ENCODE measurements at regions not wholly inside any gene's neighbourhood (a gene's known extent, or its start where the extent isn't known, plus 50 kb on each side); places are given as distances from the start of the nearest gene placed in this dataset.

DNA sequence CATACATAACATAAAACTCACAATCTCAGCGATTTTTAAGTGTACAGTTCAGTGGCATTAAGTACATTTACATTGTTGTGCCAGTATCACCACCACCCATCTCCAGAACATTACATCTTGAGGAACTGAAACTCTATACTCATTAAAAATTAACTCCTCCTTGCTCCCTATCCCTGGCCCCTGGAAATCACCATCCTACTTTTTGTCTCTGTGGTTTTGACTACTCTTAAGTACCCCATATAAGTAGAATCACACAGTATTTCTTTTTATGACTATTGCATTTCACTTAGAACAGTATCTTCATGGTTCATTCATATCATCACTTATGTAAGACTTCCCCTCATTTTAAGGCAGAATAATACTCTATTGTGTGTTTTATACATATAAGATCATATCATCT is 1108.1 kb downstream of the GRIK2 start:
- DNase-seq (ENCODE audit: low spot score), result no peak
- TF ChIP-seq, protein P1, sequence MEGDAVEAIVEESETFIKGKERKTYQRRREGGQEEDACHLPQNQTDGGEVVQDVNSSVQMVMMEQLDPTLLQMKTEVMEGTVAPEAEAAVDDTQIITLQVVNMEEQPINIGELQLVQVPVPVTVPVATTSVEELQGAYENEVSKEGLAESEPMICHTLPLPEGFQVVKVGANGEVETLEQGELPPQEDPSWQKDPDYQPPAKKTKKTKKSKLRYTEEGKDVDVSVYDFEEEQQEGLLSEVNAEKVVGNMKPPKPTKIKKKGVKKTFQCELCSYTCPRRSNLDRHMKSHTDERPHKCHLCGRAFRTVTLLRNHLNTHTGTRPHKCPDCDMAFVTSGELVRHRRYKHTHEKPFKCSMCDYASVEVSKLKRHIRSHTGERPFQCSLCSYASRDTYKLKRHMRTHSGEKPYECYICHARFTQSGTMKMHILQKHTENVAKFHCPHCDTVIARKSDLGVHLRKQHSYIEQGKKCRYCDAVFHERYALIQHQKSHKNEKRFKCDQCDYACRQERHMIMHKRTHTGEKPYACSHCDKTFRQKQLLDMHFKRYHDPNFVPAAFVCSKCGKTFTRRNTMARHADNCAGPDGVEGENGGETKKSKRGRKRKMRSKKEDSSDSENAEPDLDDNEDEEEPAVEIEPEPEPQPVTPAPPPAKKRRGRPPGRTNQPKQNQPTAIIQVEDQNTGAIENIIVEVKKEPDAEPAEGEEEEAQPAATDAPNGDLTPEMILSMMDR (IDR thresholded peaks at IDR 0.05; ENCODE audit: extremely low read depth, missing control alignments), result no peak

DNA sequence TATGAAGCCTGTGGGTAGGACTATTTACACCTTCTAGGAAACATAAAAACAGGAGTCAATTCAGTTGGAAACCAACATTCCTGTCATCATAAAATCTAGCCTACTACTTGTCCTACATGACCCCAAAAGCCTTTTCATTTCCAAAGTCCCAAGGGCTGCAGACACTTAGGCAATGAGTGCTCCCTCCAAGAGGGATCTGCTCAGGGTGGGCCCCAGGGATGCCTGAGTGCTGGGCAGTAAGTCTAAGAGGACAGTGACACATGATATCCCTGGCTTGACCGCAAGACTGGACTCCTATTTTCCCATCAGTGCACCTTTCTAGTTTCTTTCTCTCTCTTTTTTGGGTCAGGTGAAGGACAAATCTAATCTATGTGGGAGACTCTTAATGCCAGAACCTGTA is 1101.3 kb downstream of the GRIK2 start:
- TF ChIP-seq, protein P1 (IDR thresholded peaks at IDR 0.05; ENCODE audit: extremely low read depth, missing control alignments), result no peak
- DNase-seq (ENCODE audit: low spot score), result no peak

DNA sequence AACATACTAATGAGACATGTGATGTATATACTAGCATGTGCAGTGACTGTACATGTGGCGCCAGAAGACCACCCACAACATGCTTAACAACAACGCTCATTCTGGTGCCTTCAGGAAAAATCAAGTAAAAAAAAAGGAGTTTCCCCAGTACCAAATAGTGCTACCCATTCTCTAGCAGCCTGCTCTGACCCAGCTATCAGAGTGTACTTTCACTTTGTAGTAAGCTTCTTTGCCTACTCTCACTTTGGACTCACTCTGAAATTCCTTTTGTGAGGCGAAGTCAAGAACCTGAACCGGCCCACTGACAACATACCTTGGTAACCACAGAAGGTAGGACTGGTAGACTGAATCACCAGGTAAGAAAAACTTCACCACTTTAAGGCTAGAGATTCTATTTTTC is 1100.0 kb downstream of the GRIK2 start:
- DNase-seq (ENCODE audit: low spot score), result no peak
- TF ChIP-seq, protein P1 (IDR thresholded peaks at IDR 0.05; ENCODE audit: extremely low read depth, missing control alignments), result no peak

DNA sequence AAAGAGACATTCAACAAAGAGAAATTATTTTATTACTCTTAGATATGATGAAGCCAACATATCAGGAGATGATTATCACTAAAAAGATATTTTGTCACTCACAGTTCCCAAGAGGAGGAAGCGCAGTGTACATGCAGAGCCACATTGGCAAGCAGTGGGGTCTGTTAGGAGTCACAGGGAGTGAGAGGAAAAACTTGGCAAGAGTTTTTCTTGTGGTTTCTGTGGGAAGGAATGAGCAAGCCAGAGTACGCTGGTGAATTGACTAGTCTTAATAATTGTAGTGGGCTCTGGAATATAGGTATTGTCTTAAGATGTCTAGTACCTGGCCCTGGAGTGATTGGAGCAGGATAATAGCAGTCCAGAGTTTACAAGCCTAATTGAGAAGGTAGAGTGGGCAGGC is 1095.2 kb downstream of the GRIK2 start:
- no peak for DNase-seq (ENCODE audit: low spot score)

DNA sequence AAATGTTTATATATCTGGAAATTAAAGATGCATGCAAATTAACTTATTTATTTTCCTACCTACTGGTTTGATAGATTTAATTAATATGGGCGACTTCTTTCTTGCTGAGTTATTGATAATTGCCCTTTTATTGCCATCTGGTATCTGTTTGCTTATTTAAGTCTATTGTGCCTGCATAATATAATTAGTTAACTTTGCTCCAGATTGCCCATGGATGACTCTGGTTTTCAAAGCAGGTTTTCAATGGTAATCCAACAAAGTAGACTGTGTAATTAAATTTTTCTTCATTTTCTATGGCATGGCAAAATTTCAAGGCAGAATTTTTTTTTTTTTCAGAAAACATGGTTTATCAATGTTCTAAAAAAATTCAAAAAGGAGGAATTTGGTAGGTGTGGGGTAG is 1092.0 kb downstream of the GRIK2 start:
- TF ChIP-seq, protein P1 (IDR thresholded peaks at IDR 0.05; ENCODE audit: extremely low read depth, missing control alignments), result no peak
- no peak for DNase-seq (ENCODE audit: low spot score)

More for the DNA sequence above, 1095.2 kb downstream of the GRIK2 start:
- TF ChIP-seq, protein P1 (IDR thresholded peaks at IDR 0.05; ENCODE audit: extremely low read depth, missing control alignments), result no peak

DNA sequence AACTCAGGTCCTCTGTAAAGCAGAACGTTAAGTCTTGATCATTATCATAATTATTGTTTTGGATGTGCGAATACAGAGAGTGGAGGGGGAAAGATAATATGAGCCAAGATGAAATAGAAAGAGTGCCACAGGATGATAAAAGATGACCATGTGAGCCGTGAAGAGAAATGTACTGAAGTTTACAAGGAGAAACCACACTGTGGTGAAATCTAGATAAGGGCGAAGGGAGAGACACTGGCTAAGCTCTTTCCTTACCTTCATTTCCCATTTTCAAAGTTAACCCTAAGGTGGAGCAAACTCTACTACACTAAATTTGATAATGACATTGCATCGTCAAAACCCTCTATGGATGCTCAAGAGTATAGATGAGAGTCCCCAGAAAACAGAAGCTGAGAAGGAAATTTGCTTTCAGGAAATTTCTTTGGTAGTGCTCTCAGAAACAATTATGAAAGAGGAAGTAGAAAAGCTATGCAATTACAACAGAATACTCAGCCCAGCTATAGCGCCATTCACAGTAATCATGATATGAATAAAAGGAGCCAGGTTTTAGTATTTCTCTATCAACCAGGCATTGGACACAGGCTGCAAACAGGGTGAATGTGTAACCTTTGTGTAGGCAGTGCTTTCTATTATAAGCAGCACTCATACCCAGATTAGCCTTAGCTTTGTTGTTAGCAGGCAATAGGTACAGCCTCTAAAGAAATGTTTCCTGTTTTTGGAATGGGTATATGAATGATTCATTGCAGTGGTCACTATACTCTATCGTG is 1080.7 kb downstream of the GRIK2 start:
- no peak for DNase-seq (ENCODE audit: low spot score)
- TF ChIP-seq, protein P1 (IDR thresholded peaks at IDR 0.05; ENCODE audit: extremely low read depth, missing control alignments), result no peak

DNA sequence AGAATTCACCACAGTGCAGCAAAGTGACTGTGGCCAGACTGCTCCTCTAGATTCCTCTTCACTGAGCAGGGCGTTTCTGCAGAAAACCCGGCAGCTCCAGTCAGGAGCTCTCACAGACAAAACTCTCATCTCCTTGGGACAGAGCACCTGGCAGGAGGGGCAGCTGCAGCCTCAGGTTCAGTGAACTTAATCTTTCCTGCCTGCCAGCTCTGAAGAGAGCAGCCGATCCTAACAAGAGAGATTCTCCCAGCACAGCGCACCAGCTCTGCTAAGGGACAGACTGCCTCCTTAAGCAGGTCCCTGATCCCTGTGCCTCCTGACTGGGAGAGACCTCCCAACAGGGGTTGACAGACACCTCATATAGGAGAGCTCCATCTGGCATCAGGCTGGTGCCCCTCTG is 1065.5 kb downstream of the GRIK2 start:
- DNase-seq (ENCODE audit: low spot score), result no peak
- TF ChIP-seq, protein P1 (IDR thresholded peaks at IDR 0.05; ENCODE audit: extremely low read depth, missing control alignments), result no peak
